ENCODE measurements at regions not wholly inside any gene's neighbourhood (a gene's known extent, or its start where the extent isn't known, plus 50 kb on each side); places are given as distances from the start of the nearest gene placed in this dataset.

DNA sequence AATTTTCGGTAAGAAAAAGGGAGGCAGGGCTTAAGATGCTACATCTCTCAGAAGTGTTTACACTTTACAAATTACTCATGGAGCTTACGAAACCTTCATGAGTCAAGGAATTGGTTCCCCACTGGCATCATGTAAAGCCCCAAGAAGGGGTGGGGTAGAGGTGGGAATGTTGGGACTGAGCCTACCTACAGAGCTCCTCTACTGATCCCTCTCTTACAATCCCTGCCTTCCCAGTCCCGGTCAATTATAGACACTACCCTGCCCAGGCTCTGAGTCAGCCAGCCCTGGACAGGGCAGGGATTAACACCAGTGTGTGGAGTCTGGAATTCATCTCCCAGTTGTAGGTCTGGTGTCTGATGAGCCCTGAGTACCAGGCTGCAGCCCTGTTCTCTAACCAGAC lies 248.9 kb downstream of the PAX3 start:
- TF ChIP-seq, protein P1, sequence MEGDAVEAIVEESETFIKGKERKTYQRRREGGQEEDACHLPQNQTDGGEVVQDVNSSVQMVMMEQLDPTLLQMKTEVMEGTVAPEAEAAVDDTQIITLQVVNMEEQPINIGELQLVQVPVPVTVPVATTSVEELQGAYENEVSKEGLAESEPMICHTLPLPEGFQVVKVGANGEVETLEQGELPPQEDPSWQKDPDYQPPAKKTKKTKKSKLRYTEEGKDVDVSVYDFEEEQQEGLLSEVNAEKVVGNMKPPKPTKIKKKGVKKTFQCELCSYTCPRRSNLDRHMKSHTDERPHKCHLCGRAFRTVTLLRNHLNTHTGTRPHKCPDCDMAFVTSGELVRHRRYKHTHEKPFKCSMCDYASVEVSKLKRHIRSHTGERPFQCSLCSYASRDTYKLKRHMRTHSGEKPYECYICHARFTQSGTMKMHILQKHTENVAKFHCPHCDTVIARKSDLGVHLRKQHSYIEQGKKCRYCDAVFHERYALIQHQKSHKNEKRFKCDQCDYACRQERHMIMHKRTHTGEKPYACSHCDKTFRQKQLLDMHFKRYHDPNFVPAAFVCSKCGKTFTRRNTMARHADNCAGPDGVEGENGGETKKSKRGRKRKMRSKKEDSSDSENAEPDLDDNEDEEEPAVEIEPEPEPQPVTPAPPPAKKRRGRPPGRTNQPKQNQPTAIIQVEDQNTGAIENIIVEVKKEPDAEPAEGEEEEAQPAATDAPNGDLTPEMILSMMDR (IDR thresholded peaks at IDR 0.05 in 8 of 11, conservative IDR thresholded peaks at IDR 0.05 in 3 of 11) = no peak
- TF ChIP-seq POLR2A (IDR thresholded peaks at IDR 0.05) = no peak
